Esophagus muscularis mucosa (tissue), 4 donors: ENCODE measurements at regions not wholly inside any gene's neighbourhood (a gene's known extent, or its start where the extent isn't known, plus 50 kb on each side); places are given as distances from the start of the nearest gene placed in this dataset.

ENCODE experiments used
- EP300 ChIP-seq: sonication (generic); formaldehyde crosslinking; IDR thresholded peaks from one replicate; pipeline ENCODE4 v1.6.1; 2017; ENCODE audit warnings: antibody characterized with exemption
- POLR2A ChIP-seq: fragments of 450-650 bp; IDR thresholded peaks from one replicate; pipeline ENCODE4 v1.6.1; 2017; ENCODE audit warnings: antibody characterized with exemption, moderate library complexity, mild to moderate bottlenecking, low read depth
- POLR2AphosphoS5 ChIP-seq, 2 donors: sonication (generic); formaldehyde crosslinking; IDR thresholded peaks; one replicate each; pipeline ENCODE4 v1.6.1; 2017; ENCODE audit warnings: antibody characterized with exemption in 2 of 2
- TF ChIP-seq, protein P1 (sequence below), 3 experiments: fragments of 200-600 bp in 2 of 3; fragments of 450-650 bp in 1 of 3; sonication (generic) in 2 of 3; IDR thresholded peaks; one replicate each; pipeline ENCODE4 v1.5.1; 2017 to 2019; ENCODE audit warnings: antibody characterized with exemption in 3 of 3, mild to moderate bottlenecking in 2 of 3, moderate library complexity in 1 of 3

GRCh38 chr2:120456867-120457266, 110.9 kb downstream of the INHBB start:
- TF ChIP-seq, protein P1, sequence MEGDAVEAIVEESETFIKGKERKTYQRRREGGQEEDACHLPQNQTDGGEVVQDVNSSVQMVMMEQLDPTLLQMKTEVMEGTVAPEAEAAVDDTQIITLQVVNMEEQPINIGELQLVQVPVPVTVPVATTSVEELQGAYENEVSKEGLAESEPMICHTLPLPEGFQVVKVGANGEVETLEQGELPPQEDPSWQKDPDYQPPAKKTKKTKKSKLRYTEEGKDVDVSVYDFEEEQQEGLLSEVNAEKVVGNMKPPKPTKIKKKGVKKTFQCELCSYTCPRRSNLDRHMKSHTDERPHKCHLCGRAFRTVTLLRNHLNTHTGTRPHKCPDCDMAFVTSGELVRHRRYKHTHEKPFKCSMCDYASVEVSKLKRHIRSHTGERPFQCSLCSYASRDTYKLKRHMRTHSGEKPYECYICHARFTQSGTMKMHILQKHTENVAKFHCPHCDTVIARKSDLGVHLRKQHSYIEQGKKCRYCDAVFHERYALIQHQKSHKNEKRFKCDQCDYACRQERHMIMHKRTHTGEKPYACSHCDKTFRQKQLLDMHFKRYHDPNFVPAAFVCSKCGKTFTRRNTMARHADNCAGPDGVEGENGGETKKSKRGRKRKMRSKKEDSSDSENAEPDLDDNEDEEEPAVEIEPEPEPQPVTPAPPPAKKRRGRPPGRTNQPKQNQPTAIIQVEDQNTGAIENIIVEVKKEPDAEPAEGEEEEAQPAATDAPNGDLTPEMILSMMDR (IDR thresholded peaks at IDR 0.05): no peak
- TF ChIP-seq POLR2AphosphoS5 (IDR thresholded peaks at IDR 0.05) (no peak), POLR2A (no peak), EP300 (no peak)
